ENCODE measurements at regions not wholly inside any gene's neighbourhood (a gene's known extent, or its start where the extent isn't known, plus 50 kb on each side); places are given as distances from the start of the nearest gene placed in this dataset.
"Not testable (repeated sequence)": the region's sequence is repeated elsewhere in the genome, so short reads cannot be mapped to it uniquely, and the experiment has no call there.

DNA sequence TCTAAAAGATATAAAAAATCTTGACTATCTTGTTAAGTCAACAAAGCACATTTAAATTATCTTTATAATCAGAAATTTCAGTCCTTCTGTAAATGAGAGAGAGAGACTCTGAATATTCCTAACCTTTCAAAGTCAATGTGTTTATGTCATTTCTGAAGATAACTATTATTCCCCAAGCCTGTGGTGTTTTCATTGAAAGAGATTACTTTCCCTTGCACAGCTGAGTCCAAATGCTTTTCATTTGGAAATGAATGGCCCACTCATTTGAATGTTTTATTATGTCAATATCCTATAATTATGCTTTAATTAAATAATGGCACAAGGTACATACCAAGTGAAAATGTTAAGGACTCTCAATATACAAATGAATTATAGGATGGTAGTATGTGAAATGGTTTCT is 680.0 kb upstream of the DPPA4 start:
- DNase-seq (ENCODE audit: low spot score) = no peak
- TF ChIP-seq TAF1 (conservative IDR thresholded peaks at IDR 0.05) (no peak), RAD21 (IDR thresholded peaks at IDR 0.05) (no peak)
- no peak overlapping the region for H3K27ac ChIP-seq (ENCODE audit: low read depth in 1 of 2, low read length in 2 of 2)
- H3K9me3 ChIP-seq (ENCODE audit: control insufficient read depth in 4 of 4, low read length in 3 of 4) = no peaks in the 10 kb centered on the region
- H3K27me3 ChIP-seq (ENCODE audit: control insufficient read depth in 4 of 4, insufficient read depth in 4 of 4, low read length in 3 of 4) = no peaks in the 10 kb centered on the region
- H3K4me1 ChIP-seq (ENCODE audit: control insufficient read depth in 4 of 4, insufficient read depth in 4 of 4, low read length in 3 of 4) = no peaks in the 10 kb centered on the region
- H3K9ac ChIP-seq (ENCODE audit: low read depth in 1 of 2, low read length in 2 of 2) = no peak overlapping the region
- H3K4me3 ChIP-seq (ENCODE audit: low read depth in 1 of 3, low read length in 3 of 3) = no peak overlapping the region
- no peaks in the 10 kb centered on the region for H3K36me3 ChIP-seq (ENCODE audit: control insufficient read depth in 4 of 4, insufficient read depth in 3 of 4, low read depth in 1 of 4, low read length in 3 of 4)

DNA sequence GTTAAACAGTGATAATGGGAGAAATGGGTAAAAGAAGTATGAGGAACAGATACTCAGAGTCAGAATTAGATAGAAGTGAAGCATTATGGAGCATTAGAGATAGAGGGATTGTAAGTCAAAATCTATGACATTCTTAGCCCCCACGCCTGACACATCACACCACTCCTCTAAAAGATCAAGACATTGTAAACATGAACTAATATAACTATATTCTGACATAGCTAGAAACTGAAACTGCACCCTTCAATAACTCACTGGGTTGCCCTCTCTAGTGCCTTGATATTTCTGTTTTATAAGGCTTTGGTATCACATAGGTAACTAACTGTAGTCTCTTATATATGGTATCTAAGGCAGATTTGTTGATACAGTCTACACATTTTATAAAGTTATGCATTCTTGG is 684.3 kb upstream of the DPPA4 start:
- H3K4me1 ChIP-seq (ENCODE audit: control insufficient read depth in 4 of 4, insufficient read depth in 4 of 4, low read length in 3 of 4) = no peaks in the 10 kb centered on the region
- TF ChIP-seq, protein P1, sequence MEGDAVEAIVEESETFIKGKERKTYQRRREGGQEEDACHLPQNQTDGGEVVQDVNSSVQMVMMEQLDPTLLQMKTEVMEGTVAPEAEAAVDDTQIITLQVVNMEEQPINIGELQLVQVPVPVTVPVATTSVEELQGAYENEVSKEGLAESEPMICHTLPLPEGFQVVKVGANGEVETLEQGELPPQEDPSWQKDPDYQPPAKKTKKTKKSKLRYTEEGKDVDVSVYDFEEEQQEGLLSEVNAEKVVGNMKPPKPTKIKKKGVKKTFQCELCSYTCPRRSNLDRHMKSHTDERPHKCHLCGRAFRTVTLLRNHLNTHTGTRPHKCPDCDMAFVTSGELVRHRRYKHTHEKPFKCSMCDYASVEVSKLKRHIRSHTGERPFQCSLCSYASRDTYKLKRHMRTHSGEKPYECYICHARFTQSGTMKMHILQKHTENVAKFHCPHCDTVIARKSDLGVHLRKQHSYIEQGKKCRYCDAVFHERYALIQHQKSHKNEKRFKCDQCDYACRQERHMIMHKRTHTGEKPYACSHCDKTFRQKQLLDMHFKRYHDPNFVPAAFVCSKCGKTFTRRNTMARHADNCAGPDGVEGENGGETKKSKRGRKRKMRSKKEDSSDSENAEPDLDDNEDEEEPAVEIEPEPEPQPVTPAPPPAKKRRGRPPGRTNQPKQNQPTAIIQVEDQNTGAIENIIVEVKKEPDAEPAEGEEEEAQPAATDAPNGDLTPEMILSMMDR (IDR thresholded peaks at IDR 0.05; ENCODE audit: low read depth, low read length, missing input control) = no peak
- TF ChIP-seq FOXA2 (IDR thresholded peaks at IDR 0.05) = no peak
- TF ChIP-seq HNF4A (conservative IDR thresholded peaks at IDR 0.05) = no peak
- no peak for TF ChIP-seq TAF1 (conservative IDR thresholded peaks at IDR 0.05)
- no peak for TF ChIP-seq HNF4G (IDR thresholded peaks at IDR 0.05)
- TF ChIP-seq GABPA (IDR thresholded peaks at IDR 0.05 in 1 of 2, conservative IDR thresholded peaks at IDR 0.05 in 1 of 2) = no peak
- TF ChIP-seq FOXA1 (IDR thresholded peaks at IDR 0.05) = no peak
- TF ChIP-seq, protein P2, sequence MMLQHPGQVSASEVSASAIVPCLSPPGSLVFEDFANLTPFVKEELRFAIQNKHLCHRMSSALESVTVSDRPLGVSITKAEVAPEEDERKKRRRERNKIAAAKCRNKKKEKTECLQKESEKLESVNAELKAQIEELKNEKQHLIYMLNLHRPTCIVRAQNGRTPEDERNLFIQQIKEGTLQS (IDR thresholded peaks at IDR 0.05) = no peak
- TF ChIP-seq, protein P3, sequence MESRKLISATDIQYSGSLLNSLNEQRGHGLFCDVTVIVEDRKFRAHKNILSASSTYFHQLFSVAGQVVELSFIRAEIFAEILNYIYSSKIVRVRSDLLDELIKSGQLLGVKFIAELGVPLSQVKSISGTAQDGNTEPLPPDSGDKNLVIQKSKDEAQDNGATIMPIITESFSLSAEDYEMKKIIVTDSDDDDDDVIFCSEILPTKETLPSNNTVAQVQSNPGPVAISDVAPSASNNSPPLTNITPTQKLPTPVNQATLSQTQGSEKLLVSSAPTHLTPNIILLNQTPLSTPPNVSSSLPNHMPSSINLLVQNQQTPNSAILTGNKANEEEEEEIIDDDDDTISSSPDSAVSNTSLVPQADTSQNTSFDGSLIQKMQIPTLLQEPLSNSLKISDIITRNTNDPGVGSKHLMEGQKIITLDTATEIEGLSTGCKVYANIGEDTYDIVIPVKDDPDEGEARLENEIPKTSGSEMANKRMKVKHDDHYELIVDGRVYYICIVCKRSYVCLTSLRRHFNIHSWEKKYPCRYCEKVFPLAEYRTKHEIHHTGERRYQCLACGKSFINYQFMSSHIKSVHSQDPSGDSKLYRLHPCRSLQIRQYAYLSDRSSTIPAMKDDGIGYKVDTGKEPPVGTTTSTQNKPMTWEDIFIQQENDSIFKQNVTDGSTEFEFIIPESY (IDR thresholded peaks at IDR 0.05) = no peak
- TF ChIP-seq RXRA (IDR thresholded peaks at IDR 0.05) = no peak
- TF ChIP-seq, protein P4, sequence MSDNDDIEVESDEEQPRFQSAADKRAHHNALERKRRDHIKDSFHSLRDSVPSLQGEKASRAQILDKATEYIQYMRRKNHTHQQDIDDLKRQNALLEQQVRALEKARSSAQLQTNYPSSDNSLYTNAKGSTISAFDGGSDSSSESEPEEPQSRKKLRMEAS (IDR thresholded peaks at IDR 0.05) = no peak
- TF ChIP-seq NR2F2 (IDR thresholded peaks at IDR 0.05) = no peak
- TF ChIP-seq, protein P5, sequence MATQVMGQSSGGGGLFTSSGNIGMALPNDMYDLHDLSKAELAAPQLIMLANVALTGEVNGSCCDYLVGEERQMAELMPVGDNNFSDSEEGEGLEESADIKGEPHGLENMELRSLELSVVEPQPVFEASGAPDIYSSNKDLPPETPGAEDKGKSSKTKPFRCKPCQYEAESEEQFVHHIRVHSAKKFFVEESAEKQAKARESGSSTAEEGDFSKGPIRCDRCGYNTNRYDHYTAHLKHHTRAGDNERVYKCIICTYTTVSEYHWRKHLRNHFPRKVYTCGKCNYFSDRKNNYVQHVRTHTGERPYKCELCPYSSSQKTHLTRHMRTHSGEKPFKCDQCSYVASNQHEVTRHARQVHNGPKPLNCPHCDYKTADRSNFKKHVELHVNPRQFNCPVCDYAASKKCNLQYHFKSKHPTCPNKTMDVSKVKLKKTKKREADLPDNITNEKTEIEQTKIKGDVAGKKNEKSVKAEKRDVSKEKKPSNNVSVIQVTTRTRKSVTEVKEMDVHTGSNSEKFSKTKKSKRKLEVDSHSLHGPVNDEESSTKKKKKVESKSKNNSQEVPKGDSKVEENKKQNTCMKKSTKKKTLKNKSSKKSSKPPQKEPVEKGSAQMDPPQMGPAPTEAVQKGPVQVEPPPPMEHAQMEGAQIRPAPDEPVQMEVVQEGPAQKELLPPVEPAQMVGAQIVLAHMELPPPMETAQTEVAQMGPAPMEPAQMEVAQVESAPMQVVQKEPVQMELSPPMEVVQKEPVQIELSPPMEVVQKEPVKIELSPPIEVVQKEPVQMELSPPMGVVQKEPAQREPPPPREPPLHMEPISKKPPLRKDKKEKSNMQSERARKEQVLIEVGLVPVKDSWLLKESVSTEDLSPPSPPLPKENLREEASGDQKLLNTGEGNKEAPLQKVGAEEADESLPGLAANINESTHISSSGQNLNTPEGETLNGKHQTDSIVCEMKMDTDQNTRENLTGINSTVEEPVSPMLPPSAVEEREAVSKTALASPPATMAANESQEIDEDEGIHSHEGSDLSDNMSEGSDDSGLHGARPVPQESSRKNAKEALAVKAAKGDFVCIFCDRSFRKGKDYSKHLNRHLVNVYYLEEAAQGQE (IDR thresholded peaks at IDR 0.05) = no peak

DNA sequence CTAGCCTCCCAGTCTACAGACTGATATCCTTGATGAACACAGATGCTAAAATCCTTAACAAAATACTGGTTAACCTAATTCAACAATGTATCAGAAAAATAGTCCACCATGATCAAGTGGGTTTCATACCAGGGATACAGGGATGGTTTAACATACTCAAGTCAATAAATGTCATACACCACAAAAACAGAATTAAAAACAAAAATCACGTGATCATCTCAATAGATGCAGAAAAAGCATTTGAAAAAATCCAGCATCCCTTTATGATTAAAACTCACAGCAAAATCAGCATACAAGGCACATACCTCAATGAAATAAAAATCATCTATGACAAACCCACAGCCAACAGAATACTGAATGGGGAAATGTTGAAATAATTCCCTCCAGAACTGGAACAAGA is 685.7 kb upstream of the DPPA4 start:
- not testable (repeated sequence) for H3K27me3 ChIP-seq (ENCODE audit: control insufficient read depth in 4 of 4, insufficient read depth in 4 of 4, low read length in 3 of 4); H3K4me1 ChIP-seq (ENCODE audit: control insufficient read depth in 4 of 4, insufficient read depth in 4 of 4, low read length in 3 of 4); H3K9ac ChIP-seq (ENCODE audit: low read depth in 1 of 2, low read length in 2 of 2); H3K9me3 ChIP-seq (ENCODE audit: control insufficient read depth in 4 of 4, low read length in 3 of 4); H3K27ac ChIP-seq (ENCODE audit: low read depth in 1 of 2, low read length in 2 of 2); H3K36me3 ChIP-seq (ENCODE audit: control insufficient read depth in 4 of 4, insufficient read depth in 3 of 4, low read depth in 1 of 4, low read length in 3 of 4); DNase-seq (ENCODE audit: low spot score); H3K4me3 ChIP-seq (ENCODE audit: low read depth in 1 of 3, low read length in 3 of 3)
- 56% methylated on average over 1 of the region's 1 CpG for WGBS

More for the DNA sequence above, 684.3 kb upstream of the DPPA4 start:
- WGBS = 65% methylated on average over 1 of the region's 1 CpG
- Histone ChIP-seq H3K4me3 (ENCODE audit: low read depth in 1 of 3, low read length in 3 of 3) (no peak overlapping the region), H3K36me3 (ENCODE audit: control insufficient read depth in 4 of 4, insufficient read depth in 3 of 4, low read depth in 1 of 4, low read length in 3 of 4) (no peaks in the 10 kb centered on the region), H3K27ac (ENCODE audit: low read depth in 1 of 2, low read length in 2 of 2) (no peak overlapping the region), H3K9me3 (ENCODE audit: control insufficient read depth in 4 of 4, low read length in 3 of 4) (no peaks in the 10 kb centered on the region), H3K9ac (ENCODE audit: low read depth in 1 of 2, low read length in 2 of 2) (no peak overlapping the region), H3K27me3 (ENCODE audit: control insufficient read depth in 4 of 4, insufficient read depth in 4 of 4, low read length in 3 of 4) (no peaks in the 10 kb centered on the region)
- DNase-seq (ENCODE audit: low spot score) = no peak
